ENCODE measurements at regions not wholly inside any gene's neighbourhood (a gene's known extent, or its start where the extent isn't known, plus 50 kb on each side); places are given as distances from the start of the nearest gene placed in this dataset.

DNA sequence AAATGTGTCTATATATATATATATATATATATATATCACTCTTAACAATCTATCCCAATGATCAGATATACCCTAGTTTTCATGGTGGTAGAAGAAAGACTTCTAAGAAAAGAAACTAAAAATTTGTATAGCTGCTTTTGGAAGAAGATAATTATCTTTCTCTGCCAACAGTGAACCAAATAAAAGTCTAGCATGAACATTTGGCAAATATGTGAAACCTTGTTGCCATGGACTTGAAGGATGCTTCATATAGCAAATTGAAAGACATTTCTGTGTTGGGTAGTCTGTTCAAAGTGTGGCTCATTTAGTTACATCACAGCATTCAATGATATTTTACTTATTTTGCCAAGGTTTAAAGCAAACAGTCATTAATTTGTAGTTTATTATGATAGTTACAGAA lies 219.9 kb upstream of the NECTIN3 start:
- H3K4me3 ChIP-seq (ENCODE audit: low read depth, low read length), result no peak overlapping the region
- no peak for DNase-seq (ENCODE audit: low read depth)
- TF ChIP-seq, protein P1, sequence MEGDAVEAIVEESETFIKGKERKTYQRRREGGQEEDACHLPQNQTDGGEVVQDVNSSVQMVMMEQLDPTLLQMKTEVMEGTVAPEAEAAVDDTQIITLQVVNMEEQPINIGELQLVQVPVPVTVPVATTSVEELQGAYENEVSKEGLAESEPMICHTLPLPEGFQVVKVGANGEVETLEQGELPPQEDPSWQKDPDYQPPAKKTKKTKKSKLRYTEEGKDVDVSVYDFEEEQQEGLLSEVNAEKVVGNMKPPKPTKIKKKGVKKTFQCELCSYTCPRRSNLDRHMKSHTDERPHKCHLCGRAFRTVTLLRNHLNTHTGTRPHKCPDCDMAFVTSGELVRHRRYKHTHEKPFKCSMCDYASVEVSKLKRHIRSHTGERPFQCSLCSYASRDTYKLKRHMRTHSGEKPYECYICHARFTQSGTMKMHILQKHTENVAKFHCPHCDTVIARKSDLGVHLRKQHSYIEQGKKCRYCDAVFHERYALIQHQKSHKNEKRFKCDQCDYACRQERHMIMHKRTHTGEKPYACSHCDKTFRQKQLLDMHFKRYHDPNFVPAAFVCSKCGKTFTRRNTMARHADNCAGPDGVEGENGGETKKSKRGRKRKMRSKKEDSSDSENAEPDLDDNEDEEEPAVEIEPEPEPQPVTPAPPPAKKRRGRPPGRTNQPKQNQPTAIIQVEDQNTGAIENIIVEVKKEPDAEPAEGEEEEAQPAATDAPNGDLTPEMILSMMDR (conservative IDR thresholded peaks at IDR 0.05; ENCODE audit: low read depth, low read length), result no peak

DNA sequence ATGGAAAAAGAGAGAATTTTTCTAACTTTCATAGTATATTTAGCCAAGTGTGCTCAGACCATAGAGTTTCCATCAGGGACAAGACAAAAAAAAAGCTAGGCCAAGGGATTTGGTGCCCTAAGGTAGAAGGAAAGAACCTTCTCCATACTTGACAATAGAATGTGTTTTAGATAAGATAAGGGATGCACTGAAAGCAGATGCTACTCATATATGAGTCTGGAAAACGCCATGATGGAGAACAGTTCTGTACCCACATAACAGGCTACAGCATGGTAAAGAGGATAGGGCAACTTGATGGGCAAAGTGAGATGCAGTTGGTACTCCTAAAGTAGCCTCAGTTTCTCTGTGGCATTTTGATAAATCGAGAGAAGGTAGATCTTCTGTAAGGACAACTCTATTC lies 216.4 kb upstream of the NECTIN3 start:
- no peak for DNase-seq (ENCODE audit: low read depth)
- no peak overlapping the region for H3K4me3 ChIP-seq (ENCODE audit: low read depth, low read length)
- TF ChIP-seq, protein P1 (conservative IDR thresholded peaks at IDR 0.05; ENCODE audit: low read depth, low read length), result no peak

DNA sequence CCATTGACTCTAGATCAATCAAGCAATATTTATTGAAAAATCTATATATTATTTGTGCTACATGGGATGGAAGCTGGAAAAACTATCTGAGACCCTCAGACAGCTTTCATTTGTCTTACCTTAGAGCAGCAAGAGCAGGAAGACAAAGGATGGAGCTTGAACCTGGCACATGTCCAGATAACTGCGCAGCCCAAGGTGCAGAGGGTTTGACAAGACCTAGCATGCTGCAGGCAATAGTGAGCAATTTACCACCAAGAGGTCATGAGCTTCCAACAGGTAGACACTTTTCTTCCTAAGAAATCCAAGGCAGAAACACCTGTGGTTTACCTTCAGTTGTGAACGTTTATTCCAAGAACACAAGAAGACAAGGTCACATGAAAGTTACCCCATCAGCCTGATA lies 214.7 kb upstream of the NECTIN3 start:
- TF ChIP-seq, protein P1 (conservative IDR thresholded peaks at IDR 0.05; ENCODE audit: low read depth, low read length), result no peak
- no peak overlapping the region for H3K4me3 ChIP-seq (ENCODE audit: low read depth, low read length)
- no peak for DNase-seq (ENCODE audit: low read depth)

DNA sequence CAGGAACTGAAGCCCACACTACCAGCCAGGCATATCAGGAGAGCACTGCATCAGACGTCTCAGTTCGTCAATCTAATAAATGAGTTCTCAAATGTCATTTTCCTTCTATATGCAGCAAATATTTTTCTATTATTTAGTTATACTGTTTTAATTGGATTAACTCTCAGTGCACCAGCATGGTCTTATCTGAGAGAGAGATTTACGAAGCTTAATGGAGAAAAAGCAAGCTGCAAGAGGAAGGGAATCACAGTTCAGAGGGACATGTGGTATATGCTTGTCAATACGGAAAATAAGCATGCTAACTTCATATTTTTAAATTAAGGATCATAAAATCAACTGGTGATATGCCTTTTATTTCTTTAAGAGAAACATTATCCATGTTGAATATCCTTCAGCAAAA lies 213.1 kb upstream of the NECTIN3 start:
- TF ChIP-seq, protein P1 (conservative IDR thresholded peaks at IDR 0.05; ENCODE audit: low read depth, low read length), result no peak
- H3K4me3 ChIP-seq (ENCODE audit: low read depth, low read length), result no peak overlapping the region
- no peak for DNase-seq (ENCODE audit: low read depth)

DNA sequence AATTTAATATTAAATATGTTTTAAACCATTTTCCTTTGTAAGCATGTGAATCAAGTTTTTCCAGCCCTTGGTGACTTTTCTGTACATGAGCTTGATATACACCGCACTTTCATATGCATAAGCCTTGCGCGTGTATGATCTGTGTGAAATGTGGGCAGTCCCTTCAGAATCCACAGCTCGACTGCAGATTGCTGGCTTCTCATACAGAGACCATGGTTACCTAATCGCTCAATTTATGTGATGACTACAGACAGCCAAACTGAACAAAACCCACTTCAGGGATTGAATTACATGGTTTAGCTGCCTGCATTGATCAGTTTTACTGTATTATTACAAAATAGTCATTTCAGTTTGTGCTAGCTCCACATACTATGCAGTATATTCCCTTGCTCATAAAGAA lies 212.3 kb upstream of the NECTIN3 start:
- TF ChIP-seq, protein P1 (conservative IDR thresholded peaks at IDR 0.05; ENCODE audit: low read depth, low read length), result no peak
- no peak for DNase-seq (ENCODE audit: low read depth)
- H3K4me3 ChIP-seq (ENCODE audit: low read depth, low read length), result no peak overlapping the region

DNA sequence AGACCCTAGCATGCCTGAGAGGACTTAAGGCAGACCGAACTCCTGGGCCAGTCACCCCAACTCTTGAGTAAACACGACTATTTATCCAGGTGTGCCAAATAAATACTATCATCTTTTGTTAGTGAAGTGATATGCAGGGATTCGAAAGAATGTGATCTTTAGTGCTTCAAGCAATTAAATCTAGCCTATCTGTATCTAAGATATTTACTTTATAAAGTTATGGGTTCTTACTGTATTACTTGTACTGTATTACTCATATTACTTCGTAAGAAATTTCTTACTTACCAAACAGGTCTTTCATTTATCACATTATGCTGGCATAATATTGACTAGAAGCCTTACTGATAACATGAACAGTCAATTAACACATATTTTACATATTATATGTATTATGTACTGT lies 211.6 kb upstream of the NECTIN3 start:
- no peak for DNase-seq (ENCODE audit: low read depth)
- TF ChIP-seq, protein P1 (conservative IDR thresholded peaks at IDR 0.05; ENCODE audit: low read depth, low read length), result no peak
- no peak overlapping the region for H3K4me3 ChIP-seq (ENCODE audit: low read depth, low read length)

DNA sequence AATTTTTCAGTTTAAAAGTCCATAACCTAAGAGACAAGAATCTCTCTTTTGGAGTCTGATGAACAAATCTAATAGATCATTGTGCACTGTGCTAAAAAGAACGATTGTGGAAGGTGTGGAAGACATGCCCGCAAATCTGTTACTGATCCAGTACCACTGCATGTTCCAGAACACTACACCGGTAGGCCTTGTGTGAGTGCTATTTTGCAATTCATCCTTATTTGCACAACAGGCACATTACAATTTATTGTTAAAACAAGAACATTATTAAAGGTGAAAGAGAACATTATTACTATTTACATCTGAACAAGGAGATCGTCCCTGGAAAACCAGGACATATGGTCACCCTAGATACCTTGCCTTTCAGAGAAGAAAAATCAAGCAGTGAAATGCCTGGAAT lies 205.7 kb upstream of the NECTIN3 start:
- TF ChIP-seq, protein P1 (conservative IDR thresholded peaks at IDR 0.05; ENCODE audit: low read depth, low read length), result no peak
- no peak for DNase-seq (ENCODE audit: low read depth)
- no peak overlapping the region for H3K4me3 ChIP-seq (ENCODE audit: low read depth, low read length)

Data from epithelial cell of proximal tubule (primary cell).